ENCODE measurements at regions not wholly inside any gene's neighbourhood (a gene's known extent, or its start where the extent isn't known, plus 50 kb on each side); places are given as distances from the start of the nearest gene placed in this dataset.

GRCh38 chr17:14481664-14482063, 180.8 kb downstream of the HS3ST3B1 start:
- DNase-seq (ENCODE audit: low spot score) (no peak), ATAC-seq (no peak)
- H3K4me3 Mint-ChIP-seq: no peak overlapping the region
- no peak overlapping the region for H3K27ac Mint-ChIP-seq
- H3K27me3 Mint-ChIP-seq (ENCODE audit: low read depth): peaks cover 10% of the 10 kb centered on the region
- peaks cover 11% of the 10 kb centered on the region for H3K36me3 Mint-ChIP-seq
- TF ChIP-seq PREB (CRISPR knock-in tag; IDR thresholded peaks at IDR 0.05; ENCODE audit: borderline replicate concordance): no peak
- no peak for TF ChIP-seq SMAD3 (CRISPR knock-in tag; IDR thresholded peaks at IDR 0.05; ENCODE audit: borderline replicate concordance)
- TF ChIP-seq NFATC4 (CRISPR knock-in tag; IDR thresholded peaks at IDR 0.05): no peak
- no peak for TF ChIP-seq FOXP4 (CRISPR knock-in tag; IDR thresholded peaks at IDR 0.05)
- TF ChIP-seq CTCF (IDR thresholded peaks at IDR 0.05): no peak
- TF ChIP-seq OVOL2 (CRISPR knock-in tag; IDR thresholded peaks at IDR 0.05; ENCODE audit: borderline replicate concordance): no peak
- TF ChIP-seq NFYB (CRISPR knock-in tag; conservative IDR thresholded peaks at IDR 0.05; ENCODE audit: low read depth): no peak
- TF ChIP-seq FOXK1 (CRISPR knock-in tag; IDR thresholded peaks at IDR 0.05): no peak
- TF ChIP-seq ATF2 (CRISPR knock-in tag; IDR thresholded peaks at IDR 0.05; ENCODE audit: borderline replicate concordance, low read depth): no peak
- TF ChIP-seq ZNF671 (CRISPR knock-in tag; IDR thresholded peaks at IDR 0.05): no peak
- TF ChIP-seq SP1 (CRISPR knock-in tag; conservative IDR thresholded peaks at IDR 0.05): no peak
- no peak for TF ChIP-seq PRRX2 (CRISPR knock-in tag; IDR thresholded peaks at IDR 0.05)
- no peak for TF ChIP-seq NR2C2 (CRISPR knock-in tag; IDR thresholded peaks at IDR 0.05)
- no peak for TF ChIP-seq STAT6 (CRISPR knock-in tag; conservative IDR thresholded peaks at IDR 0.05; ENCODE audit: low read depth)
- TF ChIP-seq NR3C1 (CRISPR knock-in tag; conservative IDR thresholded peaks at IDR 0.05; ENCODE audit: low read depth): no peak
- no peak for TF ChIP-seq GTF2I (CRISPR knock-in tag; conservative IDR thresholded peaks at IDR 0.05)
- peaks cover 15% of the 10 kb centered on the region for H3K4me1 Mint-ChIP-seq
- H3K9me3 Mint-ChIP-seq: peaks cover 29% of the 10 kb centered on the region
- ChIA-PET POLR2A (no interaction called here), CTCF (no interaction called here)

- H3K36me3 Mint-ChIP-seq: peaks cover 11% of the 10 kb centered on the region
- H3K27me3 Mint-ChIP-seq (ENCODE audit: low read depth): no peaks in the 10 kb centered on the region; the same call in 1 of the 2 replicates
- ATAC-seq: no peak
- peaks cover 28% of the 10 kb centered on the region for H3K9me3 Mint-ChIP-seq
- peaks cover 13% of the 10 kb centered on the region for H3K4me1 Mint-ChIP-seq
- no peak for DNase-seq (ENCODE audit: low spot score)
- POLR2A ChIA-PET: no interaction called here
- CTCF ChIA-PET: no interaction called here
- H3K27ac Mint-ChIP-seq: no peak overlapping the region
- H3K4me3 Mint-ChIP-seq: no peak overlapping the region
- TF ChIP-seq FOXJ3 (CRISPR knock-in tag; IDR thresholded peaks at IDR 0.05; ENCODE audit: borderline replicate concordance) (no peak), CTCF (IDR thresholded peaks at IDR 0.05) (no peak), RELA (CRISPR knock-in tag; IDR thresholded peaks at IDR 0.05; ENCODE audit: borderline replicate concordance) (no peak), ZNF671 (CRISPR knock-in tag; IDR thresholded peaks at IDR 0.05) (no peak), ZNF263 (CRISPR knock-in tag; IDR thresholded peaks at IDR 0.05; ENCODE audit: low read depth) (no peak), USF2 (CRISPR knock-in tag; IDR thresholded peaks at IDR 0.05) (no peak), KAT7 (CRISPR knock-in tag; IDR thresholded peaks at IDR 0.05; ENCODE audit: borderline replicate concordance) (no peak), USF1 (CRISPR knock-in tag; IDR thresholded peaks at IDR 0.05) (no peak), GTF2I (CRISPR knock-in tag; conservative IDR thresholded peaks at IDR 0.05) (no peak), SOX15 (CRISPR knock-in tag; IDR thresholded peaks at IDR 0.05) (no peak)
These were observed 173.7 kb downstream of the HS3ST3B1 start for GRCh38 chr17:14474591-14474990.

Data from WTC11 (cell line).